LHCN-M2 (cell line): ENCODE measurements at regions not wholly inside any gene's neighbourhood (a gene's known extent, or its start where the extent isn't known, plus 50 kb on each side); places are given as distances from the start of the nearest gene placed in this dataset.
"Not testable (repeated sequence)": the region's sequence is repeated elsewhere in the genome, so short reads cannot be mapped to it uniquely, and the experiment has no call there.

ENCODE experiments used
- DNase-seq: peaks from one replicate; pipeline ENCODE4 v3.0.0-alpha.2; 2012; ENCODE audit warnings: low read depth

GRCh38 chr6:3900744-3901336 is 51.7 kb downstream of the FAM50B start:
- DNase-seq, result no peak

GRCh38 chr6:3902871-3903648 is 53.9 kb downstream of the FAM50B start:
- no peak for DNase-seq

GRCh38 chr6:3904518-3904917 is 55.3 kb downstream of the FAM50B start:
- no peak for DNase-seq

- DNase-seq, result no peak
Observed at GRCh38 chr6:3905945-3906845, 57.0 kb downstream of the FAM50B start.

GRCh38 chr6:3906846-3907151 is 57.6 kb downstream of the FAM50B start:
- DNase-seq, result no peak

GRCh38 chr6:3908223-3908622 is 59.0 kb downstream of the FAM50B start:
- no peak for DNase-seq

- DNase-seq, result no peak
Observed at GRCh38 chr6:3908961-3909360, 59.8 kb downstream of the FAM50B start.

- DNase-seq, result no peak
Observed at GRCh38 chr6:3910106-3910663, 61.0 kb downstream of the FAM50B start.

GRCh38 chr6:3911130-3911529 is 62.0 kb downstream of the FAM50B start:
- peak; percentile 22 for DNase-seq

- peak; percentile 91 for DNase-seq
Observed at GRCh38 chr6:3911614-3912336, 62.6 kb downstream of the FAM50B start.

GRCh38 chr6:3912361-3913076 is 63.3 kb downstream of the FAM50B start:
- DNase-seq, result peak; percentile 44

GRCh38 chr6:3913077-3913957 is 64.1 kb downstream of the FAM50B start:
- peak; percentile 96 for DNase-seq

GRCh38 chr6:3913958-3914337 is 64.8 kb downstream of the FAM50B start:
- no peak for DNase-seq

GRCh38 chr6:3915076-3915791 is 66.1 kb downstream of the FAM50B start:
- no peak for DNase-seq

- no peak for DNase-seq
Observed at GRCh38 chr6:3916211-3916610, 67.0 kb downstream of the FAM50B start.

- not testable (repeated sequence) for DNase-seq
Observed at GRCh38 chr6:3916749-3917148, 67.6 kb downstream of the FAM50B start.

- no peak for DNase-seq
Observed at GRCh38 chr6:3918469-3918868, 69.3 kb downstream of the FAM50B start.

GRCh38 chr6:3919130-3919628 is 70.0 kb downstream of the FAM50B start:
- DNase-seq, result no peak

GRCh38 chr6:3919849-3920248 is 70.7 kb downstream of the FAM50B start:
- DNase-seq, result no peak
